ENCODE measurements at regions not wholly inside any gene's neighbourhood (a gene's known extent, or its start where the extent isn't known, plus 50 kb on each side); places are given as distances from the start of the nearest gene placed in this dataset.

- TF ChIP-seq KLF10 (CRISPR knock-in tag; IDR thresholded peaks at IDR 0.05) = no peak
- no peak for TF ChIP-seq TAL1 (IDR thresholded peaks at IDR 0.05)
- TF ChIP-seq CEBPB (tag; IDR thresholded peaks at IDR 0.05) = no peak
- TF ChIP-seq DNMT1 (IDR thresholded peaks at IDR 0.05) = no peak
- TF ChIP-seq CTCF (IDR thresholded peaks at IDR 0.05 in 2 of 3, conservative IDR thresholded peaks at IDR 0.05 in 1 of 3; ENCODE audit: insufficient read depth in 2 of 3, low read depth in 1 of 3, low read length in 3 of 3) = no peak
- no peak for TF ChIP-seq TCF7L2 (IDR thresholded peaks at IDR 0.05; ENCODE audit: low read depth, low read length)
- TF ChIP-seq ZNF695 (CRISPR knock-in tag; IDR thresholded peaks at IDR 0.05) = no peak
- TF ChIP-seq CBFA2T2 (conservative IDR thresholded peaks at IDR 0.05) = no peak
- TF ChIP-seq NCOA1 (IDR thresholded peaks at IDR 0.05; ENCODE audit: low read depth) = no peak
- TF ChIP-seq SOX6 (IDR thresholded peaks at IDR 0.05) = no peak
- no peak for TF ChIP-seq EZH2 (IDR thresholded peaks at IDR 0.05; ENCODE audit: borderline replicate concordance, low read depth, low read length)
Observed at GRCh38 chr5:19240170-19240569, 747.8 kb downstream of the CDH18 start.
